ENCODE measurements at regions not wholly inside any gene's neighbourhood (a gene's known extent, or its start where the extent isn't known, plus 50 kb on each side); places are given as distances from the start of the nearest gene placed in this dataset.

GRCh38 chr9:108270051-108270450 lies 585.7 kb downstream of the ACTL7B start:
- DNase-seq (ENCODE audit: extremely low spot score): no peak
- intact Hi-C loops (cut with DNase I): loop anchor here (5.0 kb wide), 2 partner anchors 628 to 788 kb away; no protein-coding TSS in a partner anchor
- peaks cover 5 to 13% (median 11%) of the 10 kb centered on the region in 4 donors for H3K4me1 ChIP-seq
- WGBS: 83% methylated on average over 1 of the region's 1 CpG
- no peaks in the 10 kb centered on the region for H3K27me3 ChIP-seq
- H3K9me3 ChIP-seq: no peaks in the 10 kb centered on the region
- H3K27ac ChIP-seq (replicated peaks in 1 of 4): no peak overlapping the region
- no peaks in the 10 kb centered on the region for H3K36me3 ChIP-seq
- TF ChIP-seq CTCF (IDR thresholded peaks at IDR 0.05) (no peak), POLR2A (IDR thresholded peaks at IDR 0.05; ENCODE audit: low read depth) (no peak), EP300 (IDR thresholded peaks at IDR 0.05) (no peak), POLR2AphosphoS5 (IDR thresholded peaks at IDR 0.05) (no peak)
- no peak overlapping the region for H3K4me3 ChIP-seq

GRCh38 chr9:108269371-108269770 lies 586.4 kb downstream of the ACTL7B start:
- DNase-seq (ENCODE audit: extremely low spot score): no peak
- no peak overlapping the region for H3K4me3 ChIP-seq
- TF ChIP-seq POLR2A (IDR thresholded peaks at IDR 0.05; ENCODE audit: low read depth) (no peak), POLR2AphosphoS5 (IDR thresholded peaks at IDR 0.05) (no peak)
- intact Hi-C loops (cut with DNase I): no loop called here
- H3K27me3 ChIP-seq: no peaks in the 10 kb centered on the region
- no peaks in the 10 kb centered on the region for H3K9me3 ChIP-seq
- H3K4me1 ChIP-seq: peaks cover 5 to 13% (median 11%) of the 10 kb centered on the region in 4 donors
- 100% methylated on average over 1 of the region's 1 CpG for WGBS
- no peak overlapping the region for H3K27ac ChIP-seq (replicated peaks in 1 of 4)
- no peaks in the 10 kb centered on the region for H3K36me3 ChIP-seq

- DNase-seq (ENCODE audit: extremely low spot score): no peak
- TF ChIP-seq POLR2A (IDR thresholded peaks at IDR 0.05; ENCODE audit: low read depth) (no peak), POLR2AphosphoS5 (IDR thresholded peaks at IDR 0.05) (no peak), EP300 (IDR thresholded peaks at IDR 0.05) (no peak), CTCF (IDR thresholded peaks at IDR 0.05) (no peak)
- Histone ChIP-seq H3K27ac (replicated peaks in 1 of 4) (no peak overlapping the region), H3K27me3 (no peaks in the 10 kb centered on the region), H3K4me1 (no peaks in the 10 kb centered on the region), H3K4me3 (no peak overlapping the region), H3K9me3 (no peaks in the 10 kb centered on the region), H3K36me3 (no peaks in the 10 kb centered on the region)
- WGBS: 96% methylated on average over 1 of the region's 1 CpG
- intact Hi-C loops (cut with DNase I): no loop called here
Observed at GRCh38 chr9:108265065-108265464, 590.7 kb downstream of the ACTL7B start.

GRCh38 chr9:108264093-108264492 lies 591.7 kb downstream of the ACTL7B start:
- no peaks in the 10 kb centered on the region for H3K4me1 ChIP-seq
- no peak for TF ChIP-seq EP300 (IDR thresholded peaks at IDR 0.05)
- TF ChIP-seq CTCF (IDR thresholded peaks at IDR 0.05): no peak
- TF ChIP-seq POLR2A (IDR thresholded peaks at IDR 0.05; ENCODE audit: low read depth): no peak
- no peak for TF ChIP-seq POLR2AphosphoS5 (IDR thresholded peaks at IDR 0.05)
- H3K36me3 ChIP-seq: no peaks in the 10 kb centered on the region
- DNase-seq (ENCODE audit: extremely low spot score): peak; percentile 60
- H3K9me3 ChIP-seq: no peaks in the 10 kb centered on the region
- H3K27ac ChIP-seq (replicated peaks in 1 of 4): no peak overlapping the region
- no peak overlapping the region for H3K4me3 ChIP-seq
- 89% methylated on average over 4 of the region's 4 CpGs for WGBS
- no peaks in the 10 kb centered on the region for H3K27me3 ChIP-seq
- intact Hi-C loops (cut with DNase I): no loop called here

GRCh38 chr9:108262836-108263235 lies 593.0 kb downstream of the ACTL7B start:
- intact Hi-C loops (cut with DNase I): no loop called here
- H3K9me3 ChIP-seq: no peaks in the 10 kb centered on the region
- 93% methylated on average over 9 of the region's 9 CpGs for WGBS
- no peaks in the 10 kb centered on the region for H3K36me3 ChIP-seq
- H3K27ac ChIP-seq (replicated peaks in 1 of 4): no peak overlapping the region
- no peaks in the 10 kb centered on the region for H3K4me1 ChIP-seq
- no peak for TF ChIP-seq CTCF (IDR thresholded peaks at IDR 0.05)
- no peak for TF ChIP-seq EP300 (IDR thresholded peaks at IDR 0.05)
- no peak for TF ChIP-seq POLR2A (IDR thresholded peaks at IDR 0.05; ENCODE audit: low read depth)
- no peak for TF ChIP-seq POLR2AphosphoS5 (IDR thresholded peaks at IDR 0.05)
- H3K4me3 ChIP-seq: no peak overlapping the region
- H3K27me3 ChIP-seq: no peaks in the 10 kb centered on the region
- DNase-seq (ENCODE audit: extremely low spot score): peak; percentile 60
